Renal cortical epithelial cell (primary cell): ENCODE measurements at regions not wholly inside any gene's neighbourhood (a gene's known extent, or its start where the extent isn't known, plus 50 kb on each side); places are given as distances from the start of the nearest gene placed in this dataset.
A peak's percentile ranks its signal among the peaks of the same experiment; 100 is the strongest.
"Not testable (repeated sequence)": the region's sequence is repeated elsewhere in the genome, so short reads cannot be mapped to it uniquely, and the experiment has no call there.

ENCODE experiments used
- DNase-seq: peaks from one replicate; pipeline ENCODE4 v3.0.0-alpha.2; 2011; ENCODE audit warnings: low read depth

GRCh38 chr1:67482733-67483482 lies 52.7 kb upstream of the SERBP1 start:
- DNase-seq: no peak

GRCh38 chr1:67484492-67484891 lies 54.3 kb upstream of the SERBP1 start:
- DNase-seq: peak; percentile 11

GRCh38 chr1:67485046-67485811 lies 55.0 kb upstream of the SERBP1 start:
- peak; percentile 22 for DNase-seq

- DNase-seq: peak; percentile 58
Observed at GRCh38 chr1:67489643-67490042, 59.4 kb upstream of the SERBP1 start.

GRCh38 chr1:67491280-67491679 lies 61.1 kb upstream of the SERBP1 start:
- no peak for DNase-seq

GRCh38 chr1:67493148-67493547 lies 62.9 kb upstream of the SERBP1 start:
- DNase-seq: no peak

GRCh38 chr1:67495327-67495726 lies 65.1 kb upstream of the SERBP1 start:
- no peak for DNase-seq

GRCh38 chr1:67496329-67496728 lies 66.1 kb upstream of the SERBP1 start:
- DNase-seq: no peak

- DNase-seq: peak; percentile 72
Observed at GRCh38 chr1:67500413-67500959, 70.3 kb upstream of the SERBP1 start.

GRCh38 chr1:67503974-67504373 lies 73.8 kb upstream of the SERBP1 start:
- DNase-seq: no peak

- DNase-seq: not testable (repeated sequence)
Observed at GRCh38 chr1:67513392-67514294, 83.4 kb upstream of the SERBP1 start.

GRCh38 chr1:67514300-67514699 lies 84.1 kb upstream of the SERBP1 start:
- no peak for DNase-seq

GRCh38 chr1:67514786-67515185 lies 84.6 kb upstream of the SERBP1 start:
- no peak for DNase-seq

- no peak for DNase-seq
Observed at GRCh38 chr1:67515324-67516080, 85.3 kb upstream of the SERBP1 start.

- no peak for DNase-seq
Observed at GRCh38 chr1:67517046-67517445, 86.8 kb upstream of the SERBP1 start.

GRCh38 chr1:67522001-67522441 lies 91.8 kb upstream of the SERBP1 start:
- peak; percentile 98 for DNase-seq

GRCh38 chr1:67522793-67523192 lies 92.6 kb upstream of the SERBP1 start:
- DNase-seq: no peak

- peak; percentile 81 for DNase-seq
Observed at GRCh38 chr1:67524143-67525052, 94.2 kb upstream of the SERBP1 start.

GRCh38 chr1:67525053-67525760 lies 95.0 kb upstream of the SERBP1 start:
- DNase-seq: no peak
